Suprapubic skin (tissue), 4 donors: ENCODE measurements at regions not wholly inside any gene's neighbourhood (a gene's known extent, or its start where the extent isn't known, plus 50 kb on each side); places are given as distances from the start of the nearest gene placed in this dataset.
"Not testable (repeated sequence)": the region's sequence is repeated elsewhere in the genome, so short reads cannot be mapped to it uniquely, and the experiment has no call there.

ENCODE experiments used
- DNase-seq, 2 donors: peaks; one replicate each; pipeline ENCODE4 v3.0.0-alpha.2; 2019; ENCODE audit warnings: low spot score in 2 of 2
- H3K27ac ChIP-seq: fragments of 200-600 bp; sonication (generic); one replicate; pipeline ENCODE4 v1.5.1; 2019
- H3K27me3 ChIP-seq: fragments of 200-600 bp; sonication (generic); one replicate; pipeline ENCODE4 v1.5.1; 2019
- H3K36me3 ChIP-seq: fragments of 200-600 bp; sonication (generic); one replicate; pipeline ENCODE4 v1.5.1; 2019
- H3K4me1 ChIP-seq: fragments of 200-600 bp; sonication (generic); one replicate; pipeline ENCODE4 v1.5.1; 2019
- H3K4me3 ChIP-seq: fragments of 200-600 bp; sonication (generic); one replicate; pipeline ENCODE4 v1.5.1; 2019; ENCODE audit warnings: mild to moderate bottlenecking
- H3K9me3 ChIP-seq: fragments of 200-600 bp; sonication (generic); one replicate; pipeline ENCODE4 v1.5.1; 2019
- EP300 ChIP-seq: sonication (generic); formaldehyde crosslinking; IDR thresholded peaks from one replicate; pipeline ENCODE4 v1.6.1; 2017; ENCODE audit warnings: antibody characterized with exemption
- POLR2A ChIP-seq, 2 donors: fragments of 450-650 bp; IDR thresholded peaks; one replicate each; pipeline ENCODE4 v1.6.1; 2017; ENCODE audit warnings: antibody characterized with exemption in 2 of 2, mild to moderate bottlenecking in 2 of 2, moderate library complexity in 2 of 2
- POLR2AphosphoS5 ChIP-seq, 3 donors: sonication (generic); formaldehyde crosslinking; IDR thresholded peaks; one replicate each; pipeline ENCODE4 v1.6.1; 2017; ENCODE audit warnings: antibody characterized with exemption in 3 of 3
- WGBS: methylation state at CpG from one replicate; pipeline ENCODE4 v1.1.5; 2018; 5-methylcytosine and 5-hydroxymethylcytosine counted together
- TF ChIP-seq, protein P1 (sequence below), 2 donors: fragments of 200-600 bp in 1 of 2; fragments of 450-650 bp in 1 of 2; sonication (generic) in 1 of 2; IDR thresholded peaks; one replicate each; pipeline ENCODE4 v1.5.1; 2016 to 2019; ENCODE audit warnings: antibody characterized with exemption in 2 of 2, mild to moderate bottlenecking in 1 of 2, moderate library complexity in 1 of 2

- Histone ChIP-seq H3K27ac (no peak overlapping the region), H3K4me3 (no peak overlapping the region), H3K4me1 (peaks cover 4% of the 10 kb centered on the region), H3K36me3 (no peaks in the 10 kb centered on the region), H3K27me3 (no peaks in the 10 kb centered on the region), H3K9me3 (no peaks in the 10 kb centered on the region)
- TF ChIP-seq EP300 (no peak), POLR2AphosphoS5 (IDR thresholded peaks at IDR 0.05) (no peak), POLR2A (IDR thresholded peaks at IDR 0.05) (no peak)
- TF ChIP-seq, protein P1, sequence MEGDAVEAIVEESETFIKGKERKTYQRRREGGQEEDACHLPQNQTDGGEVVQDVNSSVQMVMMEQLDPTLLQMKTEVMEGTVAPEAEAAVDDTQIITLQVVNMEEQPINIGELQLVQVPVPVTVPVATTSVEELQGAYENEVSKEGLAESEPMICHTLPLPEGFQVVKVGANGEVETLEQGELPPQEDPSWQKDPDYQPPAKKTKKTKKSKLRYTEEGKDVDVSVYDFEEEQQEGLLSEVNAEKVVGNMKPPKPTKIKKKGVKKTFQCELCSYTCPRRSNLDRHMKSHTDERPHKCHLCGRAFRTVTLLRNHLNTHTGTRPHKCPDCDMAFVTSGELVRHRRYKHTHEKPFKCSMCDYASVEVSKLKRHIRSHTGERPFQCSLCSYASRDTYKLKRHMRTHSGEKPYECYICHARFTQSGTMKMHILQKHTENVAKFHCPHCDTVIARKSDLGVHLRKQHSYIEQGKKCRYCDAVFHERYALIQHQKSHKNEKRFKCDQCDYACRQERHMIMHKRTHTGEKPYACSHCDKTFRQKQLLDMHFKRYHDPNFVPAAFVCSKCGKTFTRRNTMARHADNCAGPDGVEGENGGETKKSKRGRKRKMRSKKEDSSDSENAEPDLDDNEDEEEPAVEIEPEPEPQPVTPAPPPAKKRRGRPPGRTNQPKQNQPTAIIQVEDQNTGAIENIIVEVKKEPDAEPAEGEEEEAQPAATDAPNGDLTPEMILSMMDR (IDR thresholded peaks at IDR 0.05) = no peak
- DNase-seq = no peak
- 67% methylated on average over 9 of the region's 10 CpGs for WGBS
Measured at GRCh38 chr2:75381032-75381431, 179.7 kb downstream of the EVA1A start.

DNA sequence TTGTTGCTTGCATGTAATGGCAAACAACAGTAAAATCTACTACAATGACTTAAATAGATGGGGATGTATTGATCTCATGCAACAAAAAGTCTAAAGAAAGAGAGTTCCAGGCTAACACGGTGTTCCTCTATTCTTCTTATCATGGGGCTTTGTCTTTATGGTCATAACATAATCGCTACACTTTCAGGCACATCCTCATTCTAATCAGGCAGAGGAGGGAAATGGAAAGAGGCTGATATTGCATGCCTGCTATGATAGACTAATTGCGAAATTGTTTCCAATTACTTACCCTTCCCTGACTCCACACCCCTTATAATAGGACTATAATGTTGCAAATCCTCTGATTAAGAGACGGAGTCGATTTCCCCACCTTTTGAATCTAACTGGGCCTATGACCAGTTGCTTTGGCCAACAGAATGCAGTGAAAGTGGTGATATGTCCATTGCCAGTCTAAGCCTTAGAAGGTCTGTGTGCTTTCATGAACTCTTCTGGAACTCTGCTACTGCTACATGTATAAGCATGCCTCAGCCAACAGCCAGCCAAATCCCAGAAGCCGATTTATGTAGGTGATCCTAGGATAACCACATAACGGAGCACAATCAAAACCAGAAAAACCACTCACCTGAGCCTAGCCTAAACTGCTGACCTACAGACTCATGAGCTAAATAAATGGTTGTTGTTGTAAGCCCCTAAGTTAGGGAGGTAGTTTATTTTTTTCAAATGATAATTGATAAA is 180.3 kb upstream of the TACR1 start:
- H3K4me1 ChIP-seq = peaks cover 4% of the 10 kb centered on the region
- H3K9me3 ChIP-seq = no peaks in the 10 kb centered on the region

GRCh38 chr2:75375646-75376582 is 176.6 kb upstream of the TACR1 start:
- TF ChIP-seq EP300 = no peak
- no peak for TF ChIP-seq POLR2A (IDR thresholded peaks at IDR 0.05)
- no peak for TF ChIP-seq POLR2AphosphoS5 (IDR thresholded peaks at IDR 0.05)
- TF ChIP-seq, protein P1 (IDR thresholded peaks at IDR 0.05) = no peak
- no peaks in the 10 kb centered on the region for H3K27me3 ChIP-seq
- no peak for DNase-seq
- no peak overlapping the region for H3K27ac ChIP-seq
- no peaks in the 10 kb centered on the region for H3K9me3 ChIP-seq
- H3K4me1 ChIP-seq = peaks cover 4% of the 10 kb centered on the region
- no peaks in the 10 kb centered on the region for H3K36me3 ChIP-seq
- H3K4me3 ChIP-seq = no peak overlapping the region
- whole genome bisulfite sequencing = 83% methylated on average over 3 of the region's 3 CpGs

More for the DNA sequence above, 180.3 kb upstream of the TACR1 start:
- WGBS = 53% methylated on average over 7 of the region's 7 CpGs
- Histone ChIP-seq H3K36me3 (no peaks in the 10 kb centered on the region), H3K4me3 (no peak overlapping the region), H3K27me3 (no peaks in the 10 kb centered on the region), H3K27ac (no peak overlapping the region)
- TF ChIP-seq POLR2A (IDR thresholded peaks at IDR 0.05) (no peak), EP300 (no peak), POLR2AphosphoS5 (IDR thresholded peaks at IDR 0.05) (no peak)
- TF ChIP-seq, protein P1 (IDR thresholded peaks at IDR 0.05) = no peak
- no peak for DNase-seq

DNA sequence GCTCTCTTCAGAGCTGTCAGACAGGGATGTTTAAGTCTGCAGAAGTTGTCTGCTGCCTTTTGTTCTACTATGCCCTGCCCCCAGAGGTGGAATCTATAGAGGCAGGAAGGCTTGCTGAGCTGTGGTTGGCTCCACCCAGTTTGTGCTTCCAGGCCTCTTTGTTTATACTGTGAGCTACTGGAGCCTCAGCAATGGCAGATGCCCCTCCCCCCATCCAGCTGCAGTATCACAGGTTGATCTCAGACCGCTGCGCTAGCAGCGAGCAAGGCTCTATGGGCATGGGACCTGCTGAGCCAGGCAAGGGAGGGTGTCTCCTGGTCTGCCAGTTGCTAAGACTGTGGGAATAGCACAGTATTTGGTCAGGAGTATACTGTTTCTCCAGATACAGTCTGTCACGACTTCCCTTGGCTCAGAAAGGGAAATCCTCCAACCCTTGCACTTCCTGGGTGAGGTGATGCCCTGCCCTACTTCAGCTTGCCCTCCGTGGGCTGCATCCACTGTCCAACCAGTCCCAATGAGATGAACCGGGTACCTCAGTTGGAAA is 175.2 kb upstream of the TACR1 start:
- WGBS = 53% methylated on average over 3 of the region's 6 CpGs
- not testable (repeated sequence) for H3K36me3 ChIP-seq, DNase-seq, H3K4me1 ChIP-seq, H3K9me3 ChIP-seq, H3K27me3 ChIP-seq, H3K4me3 ChIP-seq, H3K27ac ChIP-seq

DNA sequence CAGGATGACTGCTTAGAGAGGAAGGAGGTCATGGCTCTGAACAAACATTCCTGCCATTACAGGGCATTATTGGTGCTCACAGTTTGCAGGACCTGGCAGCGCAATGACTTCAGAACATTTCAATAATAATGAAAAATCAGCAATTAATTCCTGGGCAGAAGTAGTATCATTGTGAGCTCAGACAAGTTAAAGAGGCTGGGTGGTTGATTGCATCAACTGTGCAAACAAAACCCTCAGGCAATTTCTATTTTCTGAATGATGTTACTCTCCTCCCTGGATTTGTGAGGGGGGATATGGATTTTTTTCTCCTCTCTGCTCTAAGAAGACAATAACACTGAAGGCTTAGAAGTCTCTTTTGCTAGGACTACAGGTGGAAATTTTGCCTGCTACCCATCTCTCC is 168.1 kb upstream of the TACR1 start:
- Histone ChIP-seq H3K4me1 (no peaks in the 10 kb centered on the region), H3K27ac (no peak overlapping the region), H3K36me3 (no peaks in the 10 kb centered on the region), H3K27me3 (no peaks in the 10 kb centered on the region), H3K4me3 (no peak overlapping the region), H3K9me3 (no peaks in the 10 kb centered on the region)
- TF ChIP-seq, protein P1 (IDR thresholded peaks at IDR 0.05) = no peak
- no peak for TF ChIP-seq EP300
- TF ChIP-seq POLR2AphosphoS5 (IDR thresholded peaks at IDR 0.05) = no peak
- no peak for TF ChIP-seq POLR2A (IDR thresholded peaks at IDR 0.05)
- no peak for DNase-seq
- 41% methylated on average over 1 of the region's 1 CpG for WGBS
